ENCODE measurements at regions not wholly inside any gene's neighbourhood (a gene's known extent, or its start where the extent isn't known, plus 50 kb on each side); places are given as distances from the start of the nearest gene placed in this dataset.

GRCh38 chr2:164351536-164351935 lies 269.7 kb downstream of the GRB14 start:
- ATAC-seq (no peak), DNase-seq (ENCODE audit: low read depth, low spot score) (no peak)
- Histone ChIP-seq H3K4me2 (ENCODE audit: low read length) (no peak overlapping the region), H3K4me1 (ENCODE audit: control insufficient read depth in 1 of 2, insufficient read depth in 2 of 2, low read length in 2 of 2) (no peaks in the 10 kb centered on the region), H3K27ac (ENCODE audit: low read depth, low read length) (no peak overlapping the region), H3K9me2 (ENCODE audit: insufficient read depth) (no peaks in the 10 kb centered on the region), H3K9me3 (ENCODE audit: control insufficient read depth in 1 of 2, insufficient read depth in 1 of 2, low read depth in 1 of 2, low read length in 2 of 2) (no peaks in the 10 kb centered on the region), H3K79me2 (ENCODE audit: insufficient read depth, low read length) (no peaks in the 10 kb centered on the region), H2AFZ (ENCODE audit: low read depth, low read length, poor library complexity, severe bottlenecking) (no peak overlapping the region), H3K36me3 (ENCODE audit: control insufficient read depth in 1 of 2, insufficient read depth in 2 of 2, low read length in 2 of 2) (no peaks in the 10 kb centered on the region), H3K27me3 (ENCODE audit: insufficient read depth, low read length) (peaks cover 7% of the 10 kb centered on the region; the same call in 1 of the 2 replicates), H3K9ac (ENCODE audit: low read length) (no peak overlapping the region), H4K20me1 (ENCODE audit: insufficient read depth) (no peaks in the 10 kb centered on the region), H3K4me3 (replicated peaks in 1 of 2; ENCODE audit: low read depth in 1 of 2, low read length in 2 of 2) (no peak overlapping the region)
- ChIA-PET CTCF (no interaction called here), POLR2A (no interaction called here), RAD21 (ENCODE audit: low non-redundant PET in 1 of 2, low total read pairs in 2 of 2, uncharacterized antibody in 2 of 2, unreplicated experiment in 2 of 2) (no interaction called here)
- BruUV-seq (replicated peaks) = no TSS peak
- TF ChIP-seq ZFX (IDR thresholded peaks at IDR 0.05) (no peak), ZBTB33 (IDR thresholded peaks at IDR 0.05; ENCODE audit: extremely low read depth, insufficient replicate concordance, low read length) (no peak), REST (IDR thresholded peaks at IDR 0.05; ENCODE audit: low read depth) (no peak), EGR1 (IDR thresholded peaks at IDR 0.05; ENCODE audit: low read depth) (no peak), FOSL1 (IDR thresholded peaks at IDR 0.05; ENCODE audit: low read depth) (no peak), TCF7L2 (IDR thresholded peaks at IDR 0.05; ENCODE audit: borderline replicate concordance, extremely low read depth, insufficient read depth, insufficient read length) (no peak), YY1 (IDR thresholded peaks at IDR 0.05; ENCODE audit: extremely low read depth, insufficient replicate concordance, low read depth, low read length) (no peak)
- intact Hi-C loops (cut with micrococcal nuclease) = no loop called here
